Sigmoid colon (tissue), 6 donors: ENCODE measurements at regions not wholly inside any gene's neighbourhood (a gene's known extent, or its start where the extent isn't known, plus 50 kb on each side); places are given as distances from the start of the nearest gene placed in this dataset.
A peak's percentile ranks its signal among the peaks of the same experiment; 100 is the strongest.

Experiments used
- DNase-seq: peaks from one replicate; pipeline ENCODE4 v3.0.0-alpha.2; 2019
- H3K27ac ChIP-seq, 4 donors: fragments of 200-600 bp; sonication (generic); one replicate each; pipeline ENCODE4 v1.5.1; 2016 to 2019; ENCODE audit warnings: mild to moderate bottlenecking in 1 of 4
- H3K27me3 ChIP-seq, 3 donors: fragments of 200-600 bp; sonication (generic); one replicate each; pipeline ENCODE4 v1.5.1; 2019; ENCODE audit warnings: mild to moderate bottlenecking in 1 of 3
- H3K36me3 ChIP-seq, 4 donors: fragments of 200-600 bp; sonication (generic); one replicate each; pipeline ENCODE4 v1.5.1; 2016 to 2019
- H3K4me1 ChIP-seq, 4 donors: fragments of 200-600 bp; sonication (generic); one replicate each; pipeline ENCODE4 v1.5.1; 2017 to 2019
- H3K4me3 ChIP-seq, 4 donors: fragments of 200-600 bp; sonication (generic); one replicate each; pipeline ENCODE4 v1.5.1; 2017 to 2019; ENCODE audit warnings: mild to moderate bottlenecking in 2 of 4, moderate library complexity in 1 of 4
- H3K9me3 ChIP-seq, 4 donors: fragments of 200-600 bp in 3 of 4; sonication (generic) in 3 of 4; one replicate each; pipeline versions ENCODE4 v1.5.1 to v1.6.1; 2013 to 2019
- EP300 ChIP-seq, 4 donors: sonication (generic); formaldehyde crosslinking; IDR thresholded peaks; one replicate each; pipeline ENCODE4 v1.6.1; 2017; ENCODE audit warnings: antibody characterized with exemption in 4 of 4
- POLR2A ChIP-seq, 2 donors: fragments of 450-650 bp; IDR thresholded peaks; one replicate each; pipeline ENCODE4 v1.6.1; 2016; ENCODE audit warnings: antibody characterized with exemption in 2 of 2, mild to moderate bottlenecking in 2 of 2, moderate library complexity in 2 of 2
- POLR2AphosphoS5 ChIP-seq, 4 donors: sonication (generic); formaldehyde crosslinking; IDR thresholded peaks; one replicate each; pipeline ENCODE4 v1.6.1; 2017; ENCODE audit warnings: antibody characterized with exemption in 4 of 4
- WGBS, 2 donors: extraction: QIAGEN DNeasy Blood & Tissue Kit; methylation state at CpG; one replicate each; pipeline ENCODE4 v1.1.7; 2013; 5-methylcytosine and 5-hydroxymethylcytosine counted together
- intact Hi-C: fragments of 100-400 bp; cut with DNase I; formaldehyde crosslinking; loops from one replicate; pipeline ENCODE4 v1.15.1; 2023
- TF ChIP-seq, protein P1 (sequence below), 4 experiments: fragments of 450-650 bp in 3 of 4; fragments of 200-600 bp in 1 of 4; IDR thresholded peaks; one replicate each; pipeline ENCODE4 v1.5.1; 2016 to 2019; ENCODE audit warnings: antibody characterized with exemption in 4 of 4, mild to moderate bottlenecking in 3 of 4, moderate library complexity in 2 of 4
- donor health status: healthy with polysubstance abuse.
- donor health status: healthy.

DNA sequence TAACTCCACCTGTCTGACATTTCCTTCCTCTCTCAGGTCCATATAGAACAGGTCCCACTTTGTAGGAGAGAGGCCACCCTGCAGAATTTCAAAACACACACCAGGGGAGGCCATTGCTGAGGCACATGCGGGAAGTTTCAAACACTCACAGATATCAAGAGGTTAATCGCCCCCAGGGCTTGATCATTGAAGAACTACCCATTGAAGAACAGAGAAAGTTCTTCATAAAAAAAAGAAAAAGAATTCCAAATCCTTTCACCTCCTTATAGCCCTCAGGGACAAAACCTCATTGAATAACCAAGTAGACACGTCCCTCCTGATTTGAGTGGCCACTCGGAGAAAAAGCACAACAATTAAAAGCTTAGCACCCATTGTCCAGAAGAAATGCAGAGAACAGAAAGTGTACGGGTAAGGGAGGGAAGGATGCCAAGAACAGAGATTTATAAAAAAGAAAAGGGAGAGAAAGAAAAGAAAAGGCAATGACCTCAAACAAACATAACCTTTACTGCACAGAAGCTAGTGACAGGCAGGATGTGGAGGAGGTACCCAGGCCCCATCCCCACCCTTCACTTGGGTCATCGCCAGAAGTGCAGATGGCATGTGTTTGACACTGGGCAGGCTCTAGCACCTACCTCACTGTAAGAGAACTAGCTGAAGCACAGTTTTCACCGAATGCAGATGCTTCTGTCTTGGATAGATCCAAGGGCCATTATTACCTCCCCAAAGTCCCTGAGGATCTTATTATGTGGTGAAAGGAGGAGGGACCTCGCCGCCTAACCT lies 112.3 kb upstream of the HES1 start:
- Histone ChIP-seq H3K27me3 (no peaks in the 10 kb centered on the region), H3K9me3 (no peaks in the 10 kb centered on the region), H3K4me3 (no peak overlapping the region), H3K36me3 (no peaks in the 10 kb centered on the region), H3K27ac (no peak overlapping the region), H3K4me1 (peaks cover 0 to 11% (median 0%) of the 10 kb centered on the region in 4 donors)
- TF ChIP-seq, protein P1, sequence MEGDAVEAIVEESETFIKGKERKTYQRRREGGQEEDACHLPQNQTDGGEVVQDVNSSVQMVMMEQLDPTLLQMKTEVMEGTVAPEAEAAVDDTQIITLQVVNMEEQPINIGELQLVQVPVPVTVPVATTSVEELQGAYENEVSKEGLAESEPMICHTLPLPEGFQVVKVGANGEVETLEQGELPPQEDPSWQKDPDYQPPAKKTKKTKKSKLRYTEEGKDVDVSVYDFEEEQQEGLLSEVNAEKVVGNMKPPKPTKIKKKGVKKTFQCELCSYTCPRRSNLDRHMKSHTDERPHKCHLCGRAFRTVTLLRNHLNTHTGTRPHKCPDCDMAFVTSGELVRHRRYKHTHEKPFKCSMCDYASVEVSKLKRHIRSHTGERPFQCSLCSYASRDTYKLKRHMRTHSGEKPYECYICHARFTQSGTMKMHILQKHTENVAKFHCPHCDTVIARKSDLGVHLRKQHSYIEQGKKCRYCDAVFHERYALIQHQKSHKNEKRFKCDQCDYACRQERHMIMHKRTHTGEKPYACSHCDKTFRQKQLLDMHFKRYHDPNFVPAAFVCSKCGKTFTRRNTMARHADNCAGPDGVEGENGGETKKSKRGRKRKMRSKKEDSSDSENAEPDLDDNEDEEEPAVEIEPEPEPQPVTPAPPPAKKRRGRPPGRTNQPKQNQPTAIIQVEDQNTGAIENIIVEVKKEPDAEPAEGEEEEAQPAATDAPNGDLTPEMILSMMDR (IDR thresholded peaks at IDR 0.05) = no peak
- TF ChIP-seq EP300 (IDR thresholded peaks at IDR 0.05) (no peak), POLR2AphosphoS5 (IDR thresholded peaks at IDR 0.05) (peak in 1 of 4 donors; percentile 33), POLR2A (IDR thresholded peaks at IDR 0.05) (no peak)
- no peak for DNase-seq
- WGBS, 2 donors = 71 to 76% methylated on average over 9 of the region's 9 CpGs
- intact Hi-C loops = no loop called here

DNA sequence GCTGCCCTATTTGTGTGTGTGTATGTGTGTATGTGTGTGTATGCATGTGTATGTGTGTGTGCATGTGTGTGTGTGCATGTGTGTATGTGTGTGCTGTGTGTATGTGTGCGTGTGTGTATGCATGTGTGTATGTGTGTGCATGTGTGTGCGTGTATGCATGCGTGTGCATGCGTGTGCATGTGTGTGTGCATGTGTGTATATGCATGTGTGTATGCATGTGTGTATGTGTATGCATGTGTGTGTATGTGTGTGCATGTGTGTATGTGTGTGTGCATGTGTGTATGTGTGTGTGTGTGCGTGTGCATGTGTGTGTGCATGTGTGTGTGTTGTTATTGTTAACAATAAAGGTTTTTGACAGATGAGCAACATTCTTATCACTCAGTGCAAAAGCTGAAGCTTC lies 110.8 kb upstream of the HES1 start:
- H3K9me3 ChIP-seq = no peaks in the 10 kb centered on the region
- intact Hi-C loops = no loop called here
- H3K4me3 ChIP-seq = no peak overlapping the region
- no peak for DNase-seq
- H3K4me1 ChIP-seq = peaks cover 0 to 11% (median 0%) of the 10 kb centered on the region in 4 donors
- H3K27ac ChIP-seq = no peak overlapping the region
- TF ChIP-seq, protein P1 (IDR thresholded peaks at IDR 0.05) = no peak
- TF ChIP-seq POLR2AphosphoS5 (IDR thresholded peaks at IDR 0.05) (no peak), POLR2A (IDR thresholded peaks at IDR 0.05) (no peak), EP300 (IDR thresholded peaks at IDR 0.05) (no peak)
- H3K27me3 ChIP-seq = no peaks in the 10 kb centered on the region
- WGBS, 2 donors = 74 to 94% methylated on average over 5 of the region's 5 CpGs
- no peaks in the 10 kb centered on the region for H3K36me3 ChIP-seq

DNA sequence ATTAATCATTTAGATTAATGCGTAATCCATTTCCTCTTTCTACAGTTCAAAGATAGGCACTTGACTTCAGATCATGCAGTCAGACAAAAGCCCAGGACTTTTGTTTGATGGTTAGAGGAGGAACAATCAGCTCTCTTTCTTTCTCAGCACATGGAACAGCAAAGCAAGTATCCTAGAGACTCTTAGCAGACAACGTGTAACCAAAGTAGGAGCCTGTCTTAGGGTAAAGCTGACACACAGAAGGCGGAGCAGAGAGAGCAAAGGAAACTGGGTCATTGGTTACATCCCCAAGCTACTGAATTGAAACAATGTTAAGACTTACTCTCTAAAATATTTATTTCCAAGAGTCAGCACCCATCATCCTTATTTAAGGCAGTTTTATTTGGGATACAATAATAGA lies 110.0 kb upstream of the HES1 start:
- Histone ChIP-seq H3K27me3 (no peaks in the 10 kb centered on the region), H3K4me1 (peaks cover 0 to 11% (median 0%) of the 10 kb centered on the region in 4 donors), H3K36me3 (no peaks in the 10 kb centered on the region), H3K9me3 (no peaks in the 10 kb centered on the region), H3K4me3 (no peak overlapping the region), H3K27ac (no peak overlapping the region)
- intact Hi-C loops = no loop called here
- 71 to 78% methylated on average over 3 of the region's 3 CpGs for WGBS, 2 donors
- TF ChIP-seq POLR2A (IDR thresholded peaks at IDR 0.05) (no peak), EP300 (IDR thresholded peaks at IDR 0.05) (no peak), POLR2AphosphoS5 (IDR thresholded peaks at IDR 0.05) (no peak)
- TF ChIP-seq, protein P1 (IDR thresholded peaks at IDR 0.05) = no peak
- DNase-seq = no peak

DNA sequence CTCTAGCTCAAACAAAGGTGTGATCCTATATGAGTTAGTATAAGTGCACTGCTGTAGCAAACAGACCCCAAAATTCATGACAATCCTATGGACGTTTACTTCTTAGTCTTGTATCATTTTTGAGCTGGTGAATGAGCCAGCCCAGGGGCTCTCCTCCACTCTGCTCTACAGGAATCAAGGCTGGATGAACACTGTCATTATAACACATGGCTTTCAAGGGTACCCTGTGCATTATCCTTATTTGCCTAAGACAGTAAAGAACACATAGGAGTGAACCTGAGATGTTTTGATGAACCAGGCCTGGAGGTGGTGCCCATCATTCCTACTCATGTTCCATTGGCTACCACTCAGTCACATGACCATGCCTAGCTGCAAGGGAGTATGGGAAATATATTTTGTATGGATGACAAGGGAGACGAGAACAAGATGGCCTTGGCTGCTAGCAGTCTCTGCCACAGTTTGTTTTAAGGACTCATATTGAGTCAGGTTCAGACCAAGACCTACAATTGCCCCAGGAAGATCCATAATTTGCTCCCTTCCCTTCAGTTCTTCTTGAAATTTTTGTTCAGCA lies 107.4 kb upstream of the HES1 start:
- Histone ChIP-seq H3K9me3 (no peaks in the 10 kb centered on the region), H3K36me3 (no peaks in the 10 kb centered on the region), H3K27ac (no peak overlapping the region), H3K27me3 (no peaks in the 10 kb centered on the region), H3K4me3 (no peak overlapping the region), H3K4me1 (peaks cover 0 to 9% (median 0%) of the 10 kb centered on the region in 4 donors)
- no peak for DNase-seq
- intact Hi-C loops = no loop called here
- TF ChIP-seq POLR2AphosphoS5 (IDR thresholded peaks at IDR 0.05) = no peak
- no peak for TF ChIP-seq EP300 (IDR thresholded peaks at IDR 0.05)
- no peak for TF ChIP-seq POLR2A (IDR thresholded peaks at IDR 0.05)
- TF ChIP-seq, protein P1 (IDR thresholded peaks at IDR 0.05) = no peak
- 88 to 95% methylated on average over 2 of the region's 2 CpGs for WGBS, 2 donors
